Adipocyte (in vitro differentiated cells): ENCODE measurements at regions not wholly inside any gene's neighbourhood (a gene's known extent, or its start where the extent isn't known, plus 50 kb on each side); places are given as distances from the start of the nearest gene placed in this dataset.

ENCODE experiments used
- DNase-seq: peaks from one replicate; pipeline ENCODE4 v3.0.0-alpha.2; 2015; ENCODE audit warnings: low read depth
- H3K27me3 ChIP-seq: replicated peaks from 2 replicates; pipeline ENCODE4 v1.7.0; 2013; ENCODE audit warnings: mild to moderate bottlenecking, low read length, moderate library complexity; ENCODE audit not compliant: control insufficient read depth, insufficient read depth
- H3K36me3 ChIP-seq: 2 replicates; pipeline ENCODE4 v1.7.0; 2013; ENCODE audit warnings: low read length, mild to moderate bottlenecking, moderate library complexity; ENCODE audit not compliant: control insufficient read depth, insufficient read depth, severe bottlenecking
- H3K4me1 ChIP-seq: 2 replicates; pipeline ENCODE4 v1.7.0; 2013; ENCODE audit warnings: mild to moderate bottlenecking, low read length, moderate library complexity; ENCODE audit not compliant: control insufficient read depth, insufficient read depth
- H3K4me3 ChIP-seq: 2 replicates; pipeline ENCODE4 v1.7.0; 2013; ENCODE audit warnings: mild to moderate bottlenecking, low read length, moderate library complexity
- H3K9ac ChIP-seq: 2 replicates; pipeline ENCODE4 v1.7.0; 2013; ENCODE audit warnings: mild to moderate bottlenecking, low read length, moderate library complexity
- H3K9me3 ChIP-seq: 2 replicates; pipeline ENCODE4 v1.7.0; 2013; ENCODE audit warnings: mild to moderate bottlenecking, low read length, moderate library complexity; ENCODE audit not compliant: control insufficient read depth

GRCh38 chr11:104286129-104286528 lies 122.2 kb upstream of the PDGFD start:
- peak; percentile 60 for DNase-seq
- Histone ChIP-seq H3K27me3 (no peaks in the 10 kb centered on the region), H3K9ac (no peak overlapping the region), H3K4me1 (peaks cover 6% of the 10 kb centered on the region), H3K36me3 (no peaks in the 10 kb centered on the region), H3K4me3 (no peak overlapping the region), H3K9me3 (no peaks in the 10 kb centered on the region)

GRCh38 chr11:104279587-104279986 lies 115.6 kb upstream of the PDGFD start:
- Histone ChIP-seq H3K27me3 (no peaks in the 10 kb centered on the region), H3K9ac (no peak overlapping the region), H3K9me3 (no peaks in the 10 kb centered on the region), H3K36me3 (no peaks in the 10 kb centered on the region), H3K4me3 (no peak overlapping the region), H3K4me1 (no peaks in the 10 kb centered on the region)
- no peak for DNase-seq

- no peak for DNase-seq
- no peak overlapping the region for H3K4me3 ChIP-seq
- no peaks in the 10 kb centered on the region for H3K9me3 ChIP-seq
- no peaks in the 10 kb centered on the region for H3K27me3 ChIP-seq
- H3K9ac ChIP-seq: no peak overlapping the region
- H3K36me3 ChIP-seq: no peaks in the 10 kb centered on the region
- H3K4me1 ChIP-seq: no peaks in the 10 kb centered on the region
Measured at GRCh38 chr11:104275992-104276391, 112.0 kb upstream of the PDGFD start.

- Histone ChIP-seq H3K36me3 (no peaks in the 10 kb centered on the region), H3K4me1 (no peaks in the 10 kb centered on the region), H3K27me3 (no peaks in the 10 kb centered on the region), H3K9me3 (no peaks in the 10 kb centered on the region), H3K4me3 (no peak overlapping the region), H3K9ac (no peak overlapping the region)
- DNase-seq: no peak
Measured at GRCh38 chr11:104260456-104260855, 96.5 kb upstream of the PDGFD start.

- Histone ChIP-seq H3K4me1 (no peaks in the 10 kb centered on the region), H3K36me3 (no peaks in the 10 kb centered on the region), H3K4me3 (no peak overlapping the region), H3K9ac (no peak overlapping the region), H3K9me3 (no peaks in the 10 kb centered on the region), H3K27me3 (no peaks in the 10 kb centered on the region)
- DNase-seq: no peak
Measured at GRCh38 chr11:104259121-104259610, 95.2 kb upstream of the PDGFD start.

- DNase-seq: peak; percentile 37
- no peaks in the 10 kb centered on the region for H3K36me3 ChIP-seq
- no peaks in the 10 kb centered on the region for H3K4me1 ChIP-seq
- H3K4me3 ChIP-seq: no peak overlapping the region
- no peaks in the 10 kb centered on the region for H3K9me3 ChIP-seq
- no peaks in the 10 kb centered on the region for H3K27me3 ChIP-seq
- H3K9ac ChIP-seq: no peak overlapping the region
Measured at GRCh38 chr11:104256525-104256924, 92.6 kb upstream of the PDGFD start.

GRCh38 chr11:104254347-104254746 lies 90.4 kb upstream of the PDGFD start:
- Histone ChIP-seq H3K36me3 (no peaks in the 10 kb centered on the region), H3K4me1 (no peaks in the 10 kb centered on the region), H3K9me3 (no peaks in the 10 kb centered on the region), H3K27me3 (no peaks in the 10 kb centered on the region), H3K4me3 (no peak overlapping the region), H3K9ac (no peak overlapping the region)
- DNase-seq: peak; percentile 45

- no peaks in the 10 kb centered on the region for H3K36me3 ChIP-seq
- no peak overlapping the region for H3K9ac ChIP-seq
- H3K4me3 ChIP-seq: no peak overlapping the region
- H3K4me1 ChIP-seq: no peaks in the 10 kb centered on the region
- no peak for DNase-seq
- no peaks in the 10 kb centered on the region for H3K9me3 ChIP-seq
- H3K27me3 ChIP-seq: no peaks in the 10 kb centered on the region
Measured at GRCh38 chr11:104246590-104246989, 82.6 kb upstream of the PDGFD start.

GRCh38 chr11:104238916-104239315 lies 75.0 kb upstream of the PDGFD start:
- H3K9ac ChIP-seq: no peak overlapping the region
- no peaks in the 10 kb centered on the region for H3K36me3 ChIP-seq
- no peaks in the 10 kb centered on the region for H3K4me1 ChIP-seq
- H3K4me3 ChIP-seq: no peak overlapping the region
- no peaks in the 10 kb centered on the region for H3K9me3 ChIP-seq
- no peak for DNase-seq
- H3K27me3 ChIP-seq: no peaks in the 10 kb centered on the region

- no peak overlapping the region for H3K4me3 ChIP-seq
- H3K27me3 ChIP-seq: no peaks in the 10 kb centered on the region
- DNase-seq: no peak
- H3K9ac ChIP-seq: no peak overlapping the region
- no peaks in the 10 kb centered on the region for H3K9me3 ChIP-seq
- H3K36me3 ChIP-seq: no peaks in the 10 kb centered on the region
- H3K4me1 ChIP-seq: no peaks in the 10 kb centered on the region
Measured at GRCh38 chr11:104225047-104225446, 61.1 kb upstream of the PDGFD start.

- Histone ChIP-seq H3K9ac (no peak overlapping the region), H3K27me3 (no peaks in the 10 kb centered on the region), H3K4me1 (no peaks in the 10 kb centered on the region), H3K9me3 (no peaks in the 10 kb centered on the region), H3K36me3 (no peaks in the 10 kb centered on the region), H3K4me3 (no peak overlapping the region)
- DNase-seq: no peak
Measured at GRCh38 chr11:104222464-104222863, 58.5 kb upstream of the PDGFD start.

- DNase-seq: no peak
- Histone ChIP-seq H3K9ac (no peak overlapping the region), H3K4me3 (no peak overlapping the region), H3K4me1 (no peaks in the 10 kb centered on the region), H3K27me3 (no peaks in the 10 kb centered on the region), H3K36me3 (no peaks in the 10 kb centered on the region), H3K9me3 (peaks cover 4% of the 10 kb centered on the region)
Measured at GRCh38 chr11:104221455-104221854, 57.5 kb upstream of the PDGFD start.
